Liver (tissue), 8 donors: ENCODE measurements at regions not wholly inside any gene's neighbourhood (a gene's known extent, or its start where the extent isn't known, plus 50 kb on each side); places are given as distances from the start of the nearest gene placed in this dataset.

Experiments
- DNase-seq: peaks from one replicate; pipeline ENCODE4 v3.0.0-alpha.2; 2017; ENCODE audit warnings: low spot score
- H3K27ac ChIP-seq, 2 donors: one replicate each; pipeline ENCODE4 v1.7.0; 2013; ENCODE audit warnings: inconsistent platforms in 2 of 2, low read length in 2 of 2, control low read depth in 1 of 2, low read depth in 1 of 2, mild to moderate bottlenecking in 1 of 2
- H3K27me3 ChIP-seq, 4 donors: one replicate each; pipeline versions ENCODE4 v1.6.1 to v1.7.0; 2013; ENCODE audit warnings: low read length in 3 of 4, inconsistent platforms in 1 of 4, mild to moderate bottlenecking in 1 of 4, moderate library complexity in 1 of 4; ENCODE audit not compliant: control insufficient read depth in 4 of 4, insufficient read depth in 4 of 4
- H3K36me3 ChIP-seq, 4 donors: one replicate each; pipeline versions ENCODE4 v1.6.1 to v1.7.0; 2013; ENCODE audit warnings: low read length in 3 of 4, mild to moderate bottlenecking in 3 of 4, low read depth in 1 of 4, moderate library complexity in 1 of 4; ENCODE audit not compliant: control insufficient read depth in 4 of 4, insufficient read depth in 3 of 4
- H3K4me1 ChIP-seq, 4 donors: one replicate each; pipeline versions ENCODE4 v1.6.1 to v1.7.0; 2013; ENCODE audit warnings: low read length in 3 of 4, mild to moderate bottlenecking in 3 of 4, moderate library complexity in 1 of 4; ENCODE audit not compliant: control insufficient read depth in 4 of 4, insufficient read depth in 4 of 4
- H3K4me3 ChIP-seq, 3 donors: one replicate each; pipeline versions ENCODE4 v1.6.1 to v1.7.0; 2013; ENCODE audit warnings: low read length in 3 of 3, control low read depth in 1 of 3, low read depth in 1 of 3, mild to moderate bottlenecking in 1 of 3
- H3K9ac ChIP-seq, 2 donors: one replicate each; pipeline ENCODE4 v1.7.0; 2013; ENCODE audit warnings: low read length in 2 of 2, mild to moderate bottlenecking in 2 of 2, moderate library complexity in 2 of 2, control low read depth in 1 of 2, low read depth in 1 of 2
- H3K9me3 ChIP-seq, 4 donors: one replicate each; pipeline versions ENCODE4 v1.6.1 to v1.7.0; 2013; ENCODE audit warnings: low read length in 3 of 4; ENCODE audit not compliant: control insufficient read depth in 4 of 4
- EGR1 ChIP-seq, 2 donors: IDR thresholded peaks; 2 replicates each; pipeline ENCODE4 v1.6.1; 2016 to 2018; ENCODE audit warnings: antibody characterized with exemption in 2 of 2, low read depth in 2 of 2
- FOXA1 ChIP-seq: IDR thresholded peaks from 2 replicates; pipeline ENCODE4 v1.6.1; 2016; ENCODE audit warnings: antibody characterized with exemption
- GABPA ChIP-seq, 2 donors: IDR thresholded peaks in 1 of 2; conservative IDR thresholded peaks in 1 of 2; 2 replicates each; pipeline ENCODE4 v1.6.1; 2016; ENCODE audit warnings: antibody characterized with exemption in 2 of 2, mild to moderate bottlenecking in 1 of 2, moderate library complexity in 1 of 2
- HNF4A ChIP-seq, 2 donors: conservative IDR thresholded peaks; 2 replicates each; pipeline ENCODE4 v1.6.1; 2016; ENCODE audit warnings: antibody characterized with exemption in 2 of 2, mild to moderate bottlenecking in 2 of 2
- HNF4G ChIP-seq: IDR thresholded peaks from 2 replicates; pipeline ENCODE4 v1.6.1; 2016; ENCODE audit warnings: antibody characterized with exemption
- JUND ChIP-seq, 2 donors: IDR thresholded peaks; 2 replicates each; pipeline ENCODE4 v1.6.1; 2016; ENCODE audit warnings: antibody characterized with exemption in 2 of 2
- NR2F2 ChIP-seq: IDR thresholded peaks from 2 replicates; pipeline ENCODE4 v1.6.1; 2016; ENCODE audit warnings: antibody characterized with exemption
- RAD21 ChIP-seq, 2 donors: IDR thresholded peaks; 2 replicates each; pipeline ENCODE4 v1.6.1; 2016; ENCODE audit warnings: antibody characterized with exemption in 2 of 2, mild to moderate bottlenecking in 2 of 2
- RXRA ChIP-seq, 2 donors: IDR thresholded peaks; 2 replicates each; pipeline ENCODE4 v1.6.1; 2017 to 2018; ENCODE audit warnings: antibody characterized with exemption in 2 of 2, mild to moderate bottlenecking in 1 of 2
- SP1 ChIP-seq: IDR thresholded peaks from 2 replicates; pipeline ENCODE4 v1.6.1; 2018; ENCODE audit warnings: antibody characterized with exemption, mild to moderate bottlenecking
- TAF1 ChIP-seq: conservative IDR thresholded peaks from 2 replicates; pipeline ENCODE4 v1.6.1; 2016; ENCODE audit warnings: antibody characterized with exemption, mild to moderate bottlenecking
- YY1 ChIP-seq: IDR thresholded peaks from 2 replicates; pipeline ENCODE4 v1.6.1; 2016; ENCODE audit warnings: antibody characterized with exemption, mild to moderate bottlenecking
- WGBS: extraction: QIAGEN DNeasy Blood & Tissue Kit; methylation state at CpG from one replicate; pipeline ENCODE4 v1.1.7; 2013; 5-methylcytosine and 5-hydroxymethylcytosine counted together
- TF ChIP-seq, protein P1 (sequence below): fragments of 150-350 bp; IDR thresholded peaks from 2 replicates; pipeline ENCODE4 v1.5.1; 2017; ENCODE audit warnings: improper control_type of control experiment, low read depth, low read length; ENCODE audit not compliant: missing input control
- TF ChIP-seq, protein P2 (sequence below): IDR thresholded peaks from 2 replicates; pipeline ENCODE4 v1.6.1; 2016; ENCODE audit warnings: antibody characterized with exemption
- TF ChIP-seq, protein P3 (sequence below): IDR thresholded peaks from 2 replicates; pipeline ENCODE4 v1.6.1; 2016; ENCODE audit warnings: antibody characterized with exemption, mild to moderate bottlenecking
- TF ChIP-seq, protein P4 (sequence below): IDR thresholded peaks from 2 replicates; pipeline ENCODE4 v1.6.1; 2016; ENCODE audit warnings: antibody characterized with exemption
- TF ChIP-seq, protein P5 (sequence below): IDR thresholded peaks from 2 replicates; pipeline ENCODE4 v1.6.1; 2016; ENCODE audit warnings: antibody characterized with exemption
- donor health status: healthy.
- donor health status: healthy.
- donor health status: healthy.
- donor health status: healthy.
- donor health status: healthy.

DNA sequence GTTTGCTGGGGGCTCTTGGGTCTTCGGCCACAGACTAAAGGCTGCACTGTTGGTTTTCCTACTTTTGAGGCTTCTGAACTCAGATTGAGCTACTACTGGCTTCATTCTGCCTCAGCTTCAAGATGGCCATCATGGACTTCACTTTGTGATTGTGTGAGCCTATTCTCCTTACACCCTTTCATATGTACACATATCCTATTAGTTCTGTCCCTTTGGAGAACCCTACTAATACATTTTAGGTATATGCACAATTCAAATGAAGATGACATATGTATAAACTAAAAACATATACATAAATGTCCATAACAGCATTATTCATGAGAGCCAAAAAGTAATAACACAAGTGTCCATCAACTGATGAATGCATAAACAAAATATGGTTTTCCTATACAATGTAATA is 75.7 kb downstream of the GPR37 start:
- no peak overlapping the region for H3K9ac ChIP-seq
- WGBS, result 80% methylated on average over 1 of the region's 1 CpG
- no peak overlapping the region for H3K27ac ChIP-seq

DNA sequence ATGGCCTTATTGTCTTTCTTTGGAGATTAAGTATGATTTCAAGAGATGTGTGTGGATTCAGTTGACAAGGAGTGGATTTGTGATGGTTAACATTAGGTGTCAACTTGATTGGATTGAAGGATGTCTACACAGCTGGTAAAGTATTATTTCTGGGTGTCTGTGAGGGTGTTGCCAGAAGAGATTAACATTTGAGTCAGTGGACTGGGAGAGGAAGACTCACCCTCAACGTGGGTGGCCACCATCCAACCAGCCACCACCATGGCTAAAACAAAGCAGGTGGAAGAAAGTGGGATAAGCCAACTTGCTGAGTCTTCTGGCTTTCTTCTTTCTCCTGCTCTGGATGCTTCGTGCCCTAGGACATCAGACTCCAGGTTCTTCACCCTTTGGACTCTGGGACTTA is 76.1 kb downstream of the GPR37 start:
- no peak overlapping the region for H3K9ac ChIP-seq
- H3K27me3 ChIP-seq, result no peaks in the 10 kb centered on the region
- H3K9me3 ChIP-seq, result no peaks in the 10 kb centered on the region
- DNase-seq, result no peak
- H3K4me1 ChIP-seq, result no peaks in the 10 kb centered on the region
- no peak overlapping the region for H3K4me3 ChIP-seq
- H3K27ac ChIP-seq, result no peak overlapping the region
- WGBS, result 57% methylated on average over 2 of the region's 2 CpGs
- H3K36me3 ChIP-seq, result no peaks in the 10 kb centered on the region
- TF ChIP-seq, protein P1, sequence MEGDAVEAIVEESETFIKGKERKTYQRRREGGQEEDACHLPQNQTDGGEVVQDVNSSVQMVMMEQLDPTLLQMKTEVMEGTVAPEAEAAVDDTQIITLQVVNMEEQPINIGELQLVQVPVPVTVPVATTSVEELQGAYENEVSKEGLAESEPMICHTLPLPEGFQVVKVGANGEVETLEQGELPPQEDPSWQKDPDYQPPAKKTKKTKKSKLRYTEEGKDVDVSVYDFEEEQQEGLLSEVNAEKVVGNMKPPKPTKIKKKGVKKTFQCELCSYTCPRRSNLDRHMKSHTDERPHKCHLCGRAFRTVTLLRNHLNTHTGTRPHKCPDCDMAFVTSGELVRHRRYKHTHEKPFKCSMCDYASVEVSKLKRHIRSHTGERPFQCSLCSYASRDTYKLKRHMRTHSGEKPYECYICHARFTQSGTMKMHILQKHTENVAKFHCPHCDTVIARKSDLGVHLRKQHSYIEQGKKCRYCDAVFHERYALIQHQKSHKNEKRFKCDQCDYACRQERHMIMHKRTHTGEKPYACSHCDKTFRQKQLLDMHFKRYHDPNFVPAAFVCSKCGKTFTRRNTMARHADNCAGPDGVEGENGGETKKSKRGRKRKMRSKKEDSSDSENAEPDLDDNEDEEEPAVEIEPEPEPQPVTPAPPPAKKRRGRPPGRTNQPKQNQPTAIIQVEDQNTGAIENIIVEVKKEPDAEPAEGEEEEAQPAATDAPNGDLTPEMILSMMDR, result no peak
- TF ChIP-seq GABPA (IDR thresholded peaks at IDR 0.05 in 1 of 2, conservative IDR thresholded peaks at IDR 0.05 in 1 of 2) (no peak), HNF4G (no peak), TAF1 (no peak), JUND (IDR thresholded peaks at IDR 0.05) (no peak), FOXA1 (no peak), NR2F2 (no peak), RXRA (IDR thresholded peaks at IDR 0.05) (no peak), EGR1 (IDR thresholded peaks at IDR 0.05; ENCODE audit: low read depth in 2 of 2) (no peak)
- TF ChIP-seq, protein P2, sequence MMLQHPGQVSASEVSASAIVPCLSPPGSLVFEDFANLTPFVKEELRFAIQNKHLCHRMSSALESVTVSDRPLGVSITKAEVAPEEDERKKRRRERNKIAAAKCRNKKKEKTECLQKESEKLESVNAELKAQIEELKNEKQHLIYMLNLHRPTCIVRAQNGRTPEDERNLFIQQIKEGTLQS, result no peak
- TF ChIP-seq, protein P3, sequence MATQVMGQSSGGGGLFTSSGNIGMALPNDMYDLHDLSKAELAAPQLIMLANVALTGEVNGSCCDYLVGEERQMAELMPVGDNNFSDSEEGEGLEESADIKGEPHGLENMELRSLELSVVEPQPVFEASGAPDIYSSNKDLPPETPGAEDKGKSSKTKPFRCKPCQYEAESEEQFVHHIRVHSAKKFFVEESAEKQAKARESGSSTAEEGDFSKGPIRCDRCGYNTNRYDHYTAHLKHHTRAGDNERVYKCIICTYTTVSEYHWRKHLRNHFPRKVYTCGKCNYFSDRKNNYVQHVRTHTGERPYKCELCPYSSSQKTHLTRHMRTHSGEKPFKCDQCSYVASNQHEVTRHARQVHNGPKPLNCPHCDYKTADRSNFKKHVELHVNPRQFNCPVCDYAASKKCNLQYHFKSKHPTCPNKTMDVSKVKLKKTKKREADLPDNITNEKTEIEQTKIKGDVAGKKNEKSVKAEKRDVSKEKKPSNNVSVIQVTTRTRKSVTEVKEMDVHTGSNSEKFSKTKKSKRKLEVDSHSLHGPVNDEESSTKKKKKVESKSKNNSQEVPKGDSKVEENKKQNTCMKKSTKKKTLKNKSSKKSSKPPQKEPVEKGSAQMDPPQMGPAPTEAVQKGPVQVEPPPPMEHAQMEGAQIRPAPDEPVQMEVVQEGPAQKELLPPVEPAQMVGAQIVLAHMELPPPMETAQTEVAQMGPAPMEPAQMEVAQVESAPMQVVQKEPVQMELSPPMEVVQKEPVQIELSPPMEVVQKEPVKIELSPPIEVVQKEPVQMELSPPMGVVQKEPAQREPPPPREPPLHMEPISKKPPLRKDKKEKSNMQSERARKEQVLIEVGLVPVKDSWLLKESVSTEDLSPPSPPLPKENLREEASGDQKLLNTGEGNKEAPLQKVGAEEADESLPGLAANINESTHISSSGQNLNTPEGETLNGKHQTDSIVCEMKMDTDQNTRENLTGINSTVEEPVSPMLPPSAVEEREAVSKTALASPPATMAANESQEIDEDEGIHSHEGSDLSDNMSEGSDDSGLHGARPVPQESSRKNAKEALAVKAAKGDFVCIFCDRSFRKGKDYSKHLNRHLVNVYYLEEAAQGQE, result no peak
- TF ChIP-seq, protein P4, sequence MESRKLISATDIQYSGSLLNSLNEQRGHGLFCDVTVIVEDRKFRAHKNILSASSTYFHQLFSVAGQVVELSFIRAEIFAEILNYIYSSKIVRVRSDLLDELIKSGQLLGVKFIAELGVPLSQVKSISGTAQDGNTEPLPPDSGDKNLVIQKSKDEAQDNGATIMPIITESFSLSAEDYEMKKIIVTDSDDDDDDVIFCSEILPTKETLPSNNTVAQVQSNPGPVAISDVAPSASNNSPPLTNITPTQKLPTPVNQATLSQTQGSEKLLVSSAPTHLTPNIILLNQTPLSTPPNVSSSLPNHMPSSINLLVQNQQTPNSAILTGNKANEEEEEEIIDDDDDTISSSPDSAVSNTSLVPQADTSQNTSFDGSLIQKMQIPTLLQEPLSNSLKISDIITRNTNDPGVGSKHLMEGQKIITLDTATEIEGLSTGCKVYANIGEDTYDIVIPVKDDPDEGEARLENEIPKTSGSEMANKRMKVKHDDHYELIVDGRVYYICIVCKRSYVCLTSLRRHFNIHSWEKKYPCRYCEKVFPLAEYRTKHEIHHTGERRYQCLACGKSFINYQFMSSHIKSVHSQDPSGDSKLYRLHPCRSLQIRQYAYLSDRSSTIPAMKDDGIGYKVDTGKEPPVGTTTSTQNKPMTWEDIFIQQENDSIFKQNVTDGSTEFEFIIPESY, result no peak
- TF ChIP-seq, protein P5, sequence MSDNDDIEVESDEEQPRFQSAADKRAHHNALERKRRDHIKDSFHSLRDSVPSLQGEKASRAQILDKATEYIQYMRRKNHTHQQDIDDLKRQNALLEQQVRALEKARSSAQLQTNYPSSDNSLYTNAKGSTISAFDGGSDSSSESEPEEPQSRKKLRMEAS, result no peak

More for the DNA sequence above, 75.7 kb downstream of the GPR37 start:
- Histone ChIP-seq H3K27me3 (no peaks in the 10 kb centered on the region), H3K4me3 (no peak overlapping the region), H3K4me1 (no peaks in the 10 kb centered on the region), H3K36me3 (no peaks in the 10 kb centered on the region), H3K9me3 (no peaks in the 10 kb centered on the region)
- no peak for DNase-seq
- TF ChIP-seq FOXA1, result no peak
- no peak for TF ChIP-seq RAD21 (IDR thresholded peaks at IDR 0.05)
- TF ChIP-seq NR2F2, result no peak
- no peak for TF ChIP-seq SP1
- TF ChIP-seq, protein P4, result no peak
- TF ChIP-seq RXRA (IDR thresholded peaks at IDR 0.05), result no peak
- TF ChIP-seq EGR1 (IDR thresholded peaks at IDR 0.05; ENCODE audit: low read depth in 2 of 2), result no peak
- no peak for TF ChIP-seq HNF4G
- TF ChIP-seq YY1, result no peak
- no peak for TF ChIP-seq GABPA (IDR thresholded peaks at IDR 0.05 in 1 of 2, conservative IDR thresholded peaks at IDR 0.05 in 1 of 2)
- TF ChIP-seq, protein P1, result no peak
- no peak for TF ChIP-seq HNF4A (conservative IDR thresholded peaks at IDR 0.05)
- TF ChIP-seq, protein P2, result no peak
